Liver (tissue), 3 donors: ENCODE measurements at regions not wholly inside any gene's neighbourhood (a gene's known extent, or its start where the extent isn't known, plus 50 kb on each side); places are given as distances from the start of the nearest gene placed in this dataset.

ENCODE experiments used
- CTCF ChIP-seq: fragments of 150-350 bp; IDR thresholded peaks from 2 replicates; pipeline ENCODE4 v1.5.1; 2017; ENCODE audit warnings: improper control_type of control experiment, low read depth, low read length; ENCODE audit not compliant: missing input control
- HNF4G ChIP-seq: IDR thresholded peaks from 2 replicates; pipeline ENCODE4 v1.6.1; 2016; ENCODE audit warnings: antibody characterized with exemption
- MAX ChIP-seq: IDR thresholded peaks from 2 replicates; pipeline ENCODE4 v1.6.1; 2016; ENCODE audit warnings: antibody characterized with exemption
- REST ChIP-seq: IDR thresholded peaks from 2 replicates; pipeline ENCODE4 v1.6.1; 2016; ENCODE audit warnings: antibody characterized with exemption, mild to moderate bottlenecking
- YY1 ChIP-seq: IDR thresholded peaks from 2 replicates; pipeline ENCODE4 v1.6.1; 2016; ENCODE audit warnings: antibody characterized with exemption, mild to moderate bottlenecking
- donor health status: healthy.
- donor health status: healthy.

- TF ChIP-seq YY1 (no peak), CTCF (no peak), HNF4G (no peak), MAX (no peak), REST (no peak)
Measured at GRCh38 chr3:75320369-75320768, 343.8 kb upstream of the FRG2C start.
